HepG2 (cell line): ENCODE measurements at regions not wholly inside any gene's neighbourhood (a gene's known extent, or its start where the extent isn't known, plus 50 kb on each side); places are given as distances from the start of the nearest gene placed in this dataset.

Experiments used
- ATAC-seq: fragments of 200-7000 bp; cut with Tn5 transposase; 3 replicates; pipeline ENCODE4 v1.9.1; 2020; ENCODE audit warnings: mild to moderate bottlenecking, moderate library complexity
- BruUV-seq: library from RNA; stranded (reverse); fragments of 400-500 nt; replicated peaks from 2 replicates; lab custom pipeline; 2021; lab: Mats Ljungman, UMichigan
- CTCF ChIA-PET: fragments of 300-600 bp; formaldehyde crosslinking; extraction: SDS; loops from one replicate; lab custom pipeline; 2021; ENCODE audit warnings: low total read pairs, inconsistent platforms, low intra/inter-chr PET ratio; lab: Yijun Ruan, JAX
- POLR2A ChIA-PET: fragments of 350-600 bp; sonication (Branson Sonifier 250); formaldehyde crosslinking; loops from one replicate; lab custom pipeline; 2020; ENCODE audit warnings: antibody characterized with exemption, inconsistent platforms; lab: Yijun Ruan, JAX
- DNase-seq: peaks from one replicate; pipeline ENCODE4 v3.0.0-alpha.2; 2015; ENCODE audit warnings: low spot score
- FAIRE-seq: peaks from 3 replicates; lab custom pipeline; 2011; peaks lifted over from hg19 to GRCh38; lab: Jason Lieb, UNC
- H2AFZ ChIP-seq: one replicate; pipeline ENCODE4 v1.6.1; 2011; ENCODE audit warnings: low read length, inconsistent platforms
- H3K27ac ChIP-seq: fragments of 300-600 bp; 3 replicates; pipeline ENCODE4 v1.8.0; 2011; ENCODE audit warnings: mixed run types, mild to moderate bottlenecking, mixed read lengths, low read length, inconsistent platforms; ENCODE audit not compliant: insufficient read depth; ENCODE audit errors: extremely low read length
- H3K27me3 ChIP-seq, 2 experiments: fragments of 200-600 bp in 1 of 2; 2 replicates in 1 of 2; 3 replicates in 1 of 2; pipeline versions ENCODE4 v1.6.0 to v1.8.0; 2011; ENCODE audit warnings: low read length in 2 of 2, mild to moderate bottlenecking in 2 of 2, moderate library complexity in 2 of 2, inconsistent platforms in 1 of 2; ENCODE audit not compliant: insufficient read depth in 2 of 2, control insufficient read depth in 1 of 2
- H3K36me3 ChIP-seq, 2 experiments: fragments of 200-600 bp in 1 of 2; replicated peaks in 1 of 2; 2 replicates in 1 of 2; 3 replicates in 1 of 2; pipeline versions ENCODE4 v1.5.1 to v1.8.0; 2011; ENCODE audit warnings: low read length in 2 of 2, inconsistent platforms in 1 of 2; ENCODE audit not compliant: insufficient read depth in 2 of 2, control insufficient read depth in 1 of 2
- H3K4me1 ChIP-seq: 2 replicates; pipeline ENCODE4 v1.5.1; 2012; ENCODE audit warnings: low read length, inconsistent platforms; ENCODE audit not compliant: insufficient read depth
- H3K4me2 ChIP-seq: 2 replicates; pipeline ENCODE4 v1.6.0; 2011; ENCODE audit warnings: low read depth, low read length, inconsistent platforms
- H3K4me3 ChIP-seq, 3 experiments: fragments of 200-600 bp in 1 of 3; sonication (generic), shearing (Covaris generic) in 1 of 3; replicated peaks in 1 of 3; 2 replicates each; pipeline ENCODE4 v1.5.1; 2011 to 2016; ENCODE audit warnings: low read length in 3 of 3, inconsistent platforms in 2 of 3, low read depth in 2 of 3, mild to moderate bottlenecking in 2 of 3, control low read depth in 1 of 3, mixed read lengths in 1 of 3; ENCODE audit not compliant: insufficient read depth in 1 of 3
- H3K79me2 ChIP-seq: one replicate; pipeline ENCODE4 v1.6.1; 2011; ENCODE audit warnings: low read length, inconsistent platforms; ENCODE audit not compliant: insufficient read depth
- H3K9ac ChIP-seq: 2 replicates; pipeline ENCODE4 v1.6.0; 2011; ENCODE audit warnings: mild to moderate bottlenecking, low read depth, low read length, inconsistent platforms; ENCODE audit not compliant: insufficient read depth
- H3K9me3 ChIP-seq: 2 replicates; pipeline ENCODE4 v1.5.1; 2012; ENCODE audit warnings: mild to moderate bottlenecking, low read length
- H4K20me1 ChIP-seq: 2 replicates; pipeline ENCODE4 v1.6.0; 2011; ENCODE audit warnings: inconsistent platforms, mild to moderate bottlenecking, low read length, moderate library complexity; ENCODE audit not compliant: insufficient read depth
- AGO1 ChIP-seq: fragments of 200-400 bp; formaldehyde crosslinking; IDR thresholded peaks from 2 replicates; pipeline ENCODE4 v1.6.1; 2017; ENCODE audit warnings: mild to moderate bottlenecking, low read depth, low read length, moderate library complexity; ENCODE audit not compliant: poor library complexity, severe bottlenecking
- HNRNPUL1 ChIP-seq: fragments of 200-400 bp; formaldehyde crosslinking; IDR thresholded peaks from 2 replicates; pipeline ENCODE4 v1.6.1; 2017; ENCODE audit warnings: low read depth, mild to moderate bottlenecking, low read length, moderate library complexity
- MATR3 ChIP-seq: sonication (generic); formaldehyde crosslinking; IDR thresholded peaks from 2 replicates; pipeline ENCODE4 v1.4.0; 2020; ENCODE audit warnings: missing genetic modification reagents
- MBD4 ChIP-seq: IDR thresholded peaks from 2 replicates; pipeline ENCODE4 v1.6.1; 2012; ENCODE audit warnings: low read length, inconsistent platforms, borderline replicate concordance
- MTF2 ChIP-seq: sonication (generic); formaldehyde crosslinking; IDR thresholded peaks from 2 replicates; pipeline ENCODE4 v1.5.0; 2020; ENCODE audit warnings: missing genetic modification reagents, borderline replicate concordance
- RCOR2 ChIP-seq: IDR thresholded peaks from 2 replicates; pipeline ENCODE4 v1.6.1; 2016; ENCODE audit warnings: missing biosample characterization, missing genetic modification reagents
- RXRA ChIP-seq: sonication (generic); formaldehyde crosslinking; IDR thresholded peaks from 2 replicates; pipeline ENCODE4 v1.5.1; 2020; ENCODE audit warnings: missing genetic modification reagents
- SP1 ChIP-seq, 2 experiments: fragments of 450-650 bp in 1 of 2; sonication (generic) in 1 of 2; formaldehyde crosslinking in 1 of 2; IDR thresholded peaks; 2 replicates each; pipeline versions ENCODE4 v1.4.0 to v1.6.1; 2016 to 2020; ENCODE audit warnings: missing genetic modification reagents in 1 of 2
- STAT5B ChIP-seq: sonication (generic); formaldehyde crosslinking; IDR thresholded peaks from 2 replicates; pipeline ENCODE4 v1.4.0; 2020; ENCODE audit warnings: missing genetic modification reagents
- ZNF205 ChIP-seq: IDR thresholded peaks from 2 replicates; pipeline ENCODE4 v1.6.1; 2018; ENCODE audit warnings: missing biosample characterization, missing genetic modification reagents
- ZNF451 ChIP-seq: sonication (generic); formaldehyde crosslinking; IDR thresholded peaks from 2 replicates; pipeline ENCODE4 v1.5.0; 2020; ENCODE audit warnings: mild to moderate bottlenecking, missing genetic modification reagents
- ZNF546 ChIP-seq: sonication (generic); formaldehyde crosslinking; conservative IDR thresholded peaks from 2 replicates; pipeline ENCODE4 v1.8.1; 2023; ENCODE audit warnings: mild to moderate bottlenecking, missing genetic modification reagents
- WGBS: methylation state at CpG from one replicate; pipeline ENCODE4 v1.1.6; 2017; ENCODE audit warnings: low lambda C conversion rate; 5-methylcytosine and 5-hydroxymethylcytosine counted together
- in situ Hi-C: cut with HindIII; loops from 2 replicates; pipeline ENCODE4 v1.10.0; 2017; ENCODE audit warnings: low pct_unique_long_range_greater_than_20kb; ENCODE audit not compliant: extremely low pct_ligation_motif_present
- intact Hi-C: fragments of 100-400 bp; cut with micrococcal nuclease; formaldehyde crosslinking; loops from one replicate; pipeline ENCODE4 v1.10.0; 2022; ENCODE audit not compliant: unreplicated experiment
- TF ChIP-seq, protein P1 (sequence below): sonication (generic); formaldehyde crosslinking; IDR thresholded peaks from 2 replicates; pipeline ENCODE4 v1.4.0; 2020; ENCODE audit warnings: missing genetic modification reagents

DNA sequence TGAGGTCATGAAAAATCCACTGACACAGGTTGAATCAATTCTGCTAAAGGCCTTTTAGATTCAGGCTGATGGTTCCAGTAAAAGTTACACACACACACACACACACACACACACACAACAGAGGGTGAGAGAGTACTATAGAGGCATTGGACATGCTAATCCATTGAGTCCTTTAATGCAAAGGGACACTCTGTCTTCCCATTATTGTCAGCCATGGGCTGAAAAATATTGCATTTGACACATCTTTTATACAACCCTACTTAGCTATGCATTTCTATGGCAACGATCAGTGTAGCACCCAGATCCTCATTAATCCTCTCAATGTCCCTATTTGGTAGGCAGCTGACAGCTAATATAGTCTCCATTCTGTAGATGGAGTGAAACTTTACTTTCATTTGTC is 440.8 kb upstream of the RGPD4 start:
- no peak overlapping the region for H3K4me3 ChIP-seq
- ChIA-PET CTCF (no interaction called here), POLR2A (no interaction called here)
- no peak for FAIRE-seq
- H3K36me3 ChIP-seq = no peaks in the 10 kb centered on the region
- no peaks in the 10 kb centered on the region for H3K4me1 ChIP-seq
- H2AFZ ChIP-seq = no peak overlapping the region
- ATAC-seq = no peak
- peaks cover 54% of the 10 kb centered on the region for H3K9me3 ChIP-seq
- DNase-seq = no peak
- no peak overlapping the region for H3K9ac ChIP-seq
- TF ChIP-seq, protein P1, sequence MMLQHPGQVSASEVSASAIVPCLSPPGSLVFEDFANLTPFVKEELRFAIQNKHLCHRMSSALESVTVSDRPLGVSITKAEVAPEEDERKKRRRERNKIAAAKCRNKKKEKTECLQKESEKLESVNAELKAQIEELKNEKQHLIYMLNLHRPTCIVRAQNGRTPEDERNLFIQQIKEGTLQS = no peak
- TF ChIP-seq MBD4 = no peak
- no peak for TF ChIP-seq MATR3 (CRISPR knock-in tag)
- TF ChIP-seq MTF2 (CRISPR knock-in tag) = no peak
- no peak for TF ChIP-seq ZNF205 (CRISPR knock-in tag)
- TF ChIP-seq RCOR2 (CRISPR knock-in tag) = no peak
- TF ChIP-seq ZNF451 (CRISPR knock-in tag) = no peak
- no peak for TF ChIP-seq ZNF546 (CRISPR knock-in tag)
- no peak for TF ChIP-seq RXRA (CRISPR knock-in tag)
- no peak for TF ChIP-seq SP1 (IDR thresholded peaks at IDR 0.05)
- no peak for TF ChIP-seq SP1 (CRISPR knock-in tag; IDR thresholded peaks at IDR 0.05)
- no peak for TF ChIP-seq HNRNPUL1
- TF ChIP-seq AGO1 = no peak
- no peak for TF ChIP-seq STAT5B (CRISPR knock-in tag)
- in situ Hi-C loops (no loop called here), intact Hi-C loops (no loop called here)
- H3K4me2 ChIP-seq = no peak overlapping the region
- no TSS peak for BruUV-seq
- H3K27me3 ChIP-seq = no peaks in the 10 kb centered on the region; a peak in 1 of 5 replicates
- no peaks in the 10 kb centered on the region for H3K79me2 ChIP-seq
- WGBS = 0% methylated on average over 1 of the region's 1 CpG
- no peak overlapping the region for H3K27ac ChIP-seq
- H4K20me1 ChIP-seq = no peaks in the 10 kb centered on the region
